Fibroblast of lung (primary cell): ENCODE measurements at regions not wholly inside any gene's neighbourhood (a gene's known extent, or its start where the extent isn't known, plus 50 kb on each side); places are given as distances from the start of the nearest gene placed in this dataset.

ENCODE experiments used
- DNase-seq, 2 donors: peaks; one replicate each; pipeline versions ENCODE4 v3.0.0 to v3.0.0-alpha.2; 2010; ENCODE audit warnings: low read depth in 2 of 2
- H2AFZ ChIP-seq: 2 replicates; pipeline ENCODE4 v1.5.1; 2012; ENCODE audit warnings: low read length, control low read depth, inconsistent platforms
- H3K27ac ChIP-seq: 2 replicates; pipeline ENCODE4 v1.5.1; 2011; ENCODE audit warnings: low read length, control low read depth; ENCODE audit not compliant: insufficient read depth
- H3K27me3 ChIP-seq: 2 replicates; pipeline ENCODE4 v1.5.1; 2011; ENCODE audit warnings: mild to moderate bottlenecking, low read length; ENCODE audit not compliant: control insufficient read depth, insufficient read depth
- H3K36me3 ChIP-seq: 2 replicates; pipeline ENCODE4 v1.5.1; 2011; ENCODE audit warnings: low read length; ENCODE audit not compliant: control insufficient read depth, insufficient read depth
- H3K4me1 ChIP-seq: 2 replicates; pipeline ENCODE4 v1.5.1; 2011; ENCODE audit warnings: low read length; ENCODE audit not compliant: control insufficient read depth, insufficient read depth; ENCODE audit errors: extremely low read depth
- H3K4me2 ChIP-seq: 2 replicates; pipeline ENCODE4 v1.5.1; 2011; ENCODE audit warnings: low read length, control low read depth; ENCODE audit not compliant: insufficient read depth; ENCODE audit errors: extremely low read depth
- H3K4me3 ChIP-seq, 4 experiments: fragments of 200-600 bp in 1 of 4; sonication (generic) in 1 of 4; replicated peaks in 1 of 4; 2 replicates each; pipeline ENCODE4 v1.5.1; 2011 to 2016; ENCODE audit warnings: low read length in 4 of 4, low read depth in 3 of 4, mild to moderate bottlenecking in 3 of 4, control low read depth in 2 of 4, inconsistent platforms in 1 of 4, mixed read lengths in 1 of 4; ENCODE audit not compliant: insufficient read depth in 1 of 4; ENCODE audit errors: control extremely low read depth in 1 of 4
- H3K79me2 ChIP-seq: 2 replicates; pipeline ENCODE4 v1.5.1; 2012; ENCODE audit warnings: mild to moderate bottlenecking, low read length, inconsistent platforms; ENCODE audit not compliant: control insufficient read depth, insufficient read depth
- H3K9ac ChIP-seq: 2 replicates; pipeline ENCODE4 v1.5.1; 2011; ENCODE audit warnings: mild to moderate bottlenecking, low read length, control low read depth; ENCODE audit not compliant: insufficient read depth
- H3K9me3 ChIP-seq: 2 replicates; pipeline ENCODE4 v1.5.1; 2012; ENCODE audit warnings: low read depth, low read length; ENCODE audit not compliant: control insufficient read depth, insufficient read depth
- H4K20me1 ChIP-seq: 2 replicates; pipeline ENCODE4 v1.5.1; 2011; ENCODE audit warnings: low read length; ENCODE audit not compliant: control insufficient read depth, insufficient read depth; ENCODE audit errors: extremely low read depth
- EZH2 ChIP-seq: IDR thresholded peaks from 2 replicates; pipeline ENCODE4 v1.5.1; 2012; ENCODE audit warnings: low read length, control low read depth, mild to moderate bottlenecking; ENCODE audit errors: missing control alignments
- TF ChIP-seq, protein P1 (sequence below), 2 donors: IDR thresholded peaks in 1 of 2; conservative IDR thresholded peaks in 1 of 2; 1 replicate in 1 of 2; 2 replicates in 1 of 2; pipeline ENCODE4 v1.5.1; 2011 to 2012; ENCODE audit warnings: low read length in 2 of 2, control low read depth in 1 of 2, inconsistent platforms in 1 of 2, low read depth in 1 of 2, mild to moderate bottlenecking in 1 of 2

DNA sequence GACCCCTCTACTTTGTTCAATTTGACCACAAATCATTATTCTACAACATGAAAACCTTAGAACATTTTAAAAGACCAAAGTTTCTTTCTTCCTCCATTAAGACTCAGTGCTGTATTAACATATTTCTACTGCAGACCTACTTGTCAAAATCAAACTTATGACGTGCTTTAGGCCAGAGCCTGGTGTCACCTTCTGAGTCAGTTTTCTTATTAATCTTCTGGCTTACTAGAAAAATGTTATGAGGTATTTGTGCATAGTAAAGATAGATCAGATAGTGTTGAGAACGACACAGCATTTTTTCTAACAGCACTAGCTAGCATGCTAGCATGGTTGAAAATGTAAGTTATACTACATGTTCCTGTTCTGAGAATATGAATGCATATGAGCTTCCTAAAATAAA is 333.6 kb upstream of the FAM241A start:
- H3K27ac ChIP-seq, result no peak overlapping the region
- no peak overlapping the region for H3K4me3 ChIP-seq
- no peak for DNase-seq
- H3K4me1 ChIP-seq, result no peaks in the 10 kb centered on the region
- no peaks in the 10 kb centered on the region for H4K20me1 ChIP-seq
- H3K27me3 ChIP-seq, result no peaks in the 10 kb centered on the region
- H3K4me2 ChIP-seq, result no peak overlapping the region
- H3K79me2 ChIP-seq, result no peaks in the 10 kb centered on the region
- H3K36me3 ChIP-seq, result no peaks in the 10 kb centered on the region
- H3K9me3 ChIP-seq, result no peaks in the 10 kb centered on the region
- H3K9ac ChIP-seq, result no peak overlapping the region
- no peak overlapping the region for H2AFZ ChIP-seq
- TF ChIP-seq EZH2, result no peak
- TF ChIP-seq, protein P1, sequence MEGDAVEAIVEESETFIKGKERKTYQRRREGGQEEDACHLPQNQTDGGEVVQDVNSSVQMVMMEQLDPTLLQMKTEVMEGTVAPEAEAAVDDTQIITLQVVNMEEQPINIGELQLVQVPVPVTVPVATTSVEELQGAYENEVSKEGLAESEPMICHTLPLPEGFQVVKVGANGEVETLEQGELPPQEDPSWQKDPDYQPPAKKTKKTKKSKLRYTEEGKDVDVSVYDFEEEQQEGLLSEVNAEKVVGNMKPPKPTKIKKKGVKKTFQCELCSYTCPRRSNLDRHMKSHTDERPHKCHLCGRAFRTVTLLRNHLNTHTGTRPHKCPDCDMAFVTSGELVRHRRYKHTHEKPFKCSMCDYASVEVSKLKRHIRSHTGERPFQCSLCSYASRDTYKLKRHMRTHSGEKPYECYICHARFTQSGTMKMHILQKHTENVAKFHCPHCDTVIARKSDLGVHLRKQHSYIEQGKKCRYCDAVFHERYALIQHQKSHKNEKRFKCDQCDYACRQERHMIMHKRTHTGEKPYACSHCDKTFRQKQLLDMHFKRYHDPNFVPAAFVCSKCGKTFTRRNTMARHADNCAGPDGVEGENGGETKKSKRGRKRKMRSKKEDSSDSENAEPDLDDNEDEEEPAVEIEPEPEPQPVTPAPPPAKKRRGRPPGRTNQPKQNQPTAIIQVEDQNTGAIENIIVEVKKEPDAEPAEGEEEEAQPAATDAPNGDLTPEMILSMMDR (conservative IDR thresholded peaks at IDR 0.05 in 1 of 2, IDR thresholded peaks at IDR 0.05 in 1 of 2; ENCODE audit: low read depth in 1 of 2, low read length in 2 of 2), result no peak

DNA sequence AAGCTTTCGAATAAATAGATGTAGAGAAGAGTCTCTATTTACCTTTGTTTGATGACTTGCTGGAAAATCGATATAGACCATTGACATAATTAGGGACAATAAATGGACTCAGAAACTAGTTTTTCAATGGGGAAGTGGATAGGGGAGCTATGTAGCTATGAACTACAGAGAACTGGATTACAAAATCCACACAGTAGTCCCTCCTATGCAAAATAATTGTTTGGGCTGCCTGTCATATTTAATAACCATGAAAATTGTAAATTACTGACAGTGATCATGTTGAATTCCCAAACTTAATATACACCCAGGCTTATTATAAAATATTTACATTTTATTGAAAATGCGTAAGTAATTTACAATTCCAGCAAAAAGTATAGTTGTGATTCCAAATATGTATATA is 333.1 kb upstream of the FAM241A start:
- Histone ChIP-seq H3K79me2 (no peaks in the 10 kb centered on the region), H3K27me3 (no peaks in the 10 kb centered on the region), H4K20me1 (no peaks in the 10 kb centered on the region), H3K4me3 (no peak overlapping the region), H2AFZ (no peak overlapping the region), H3K4me1 (no peaks in the 10 kb centered on the region), H3K27ac (no peak overlapping the region), H3K4me2 (no peak overlapping the region), H3K9ac (no peak overlapping the region), H3K36me3 (no peaks in the 10 kb centered on the region), H3K9me3 (no peaks in the 10 kb centered on the region)
- no peak for DNase-seq
- no peak for TF ChIP-seq EZH2
- TF ChIP-seq, protein P1 (conservative IDR thresholded peaks at IDR 0.05 in 1 of 2, IDR thresholded peaks at IDR 0.05 in 1 of 2; ENCODE audit: low read depth in 1 of 2, low read length in 2 of 2), result no peak

DNA sequence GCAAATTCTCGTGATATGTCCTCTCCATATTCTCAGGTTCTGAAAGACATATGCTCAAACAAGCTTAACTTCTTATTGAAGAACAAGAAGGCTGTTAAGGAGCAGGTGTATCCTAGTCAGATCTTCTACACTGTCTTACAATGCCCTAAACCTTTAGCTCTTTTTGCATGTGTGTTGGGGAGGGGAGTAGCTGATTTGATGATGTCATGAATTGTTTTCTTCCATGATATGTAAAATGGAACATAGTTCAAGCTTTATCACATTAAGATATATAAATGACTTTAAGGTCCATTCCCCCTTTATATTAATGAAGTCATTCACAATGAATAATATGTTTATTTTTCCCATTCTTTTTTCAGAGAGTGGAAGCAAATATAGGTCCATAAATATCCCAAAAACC is 332.5 kb upstream of the FAM241A start:
- no peak overlapping the region for H3K9ac ChIP-seq
- H3K27me3 ChIP-seq, result no peaks in the 10 kb centered on the region
- no peaks in the 10 kb centered on the region for H3K79me2 ChIP-seq
- H3K9me3 ChIP-seq, result no peaks in the 10 kb centered on the region
- no peak overlapping the region for H3K27ac ChIP-seq
- no peaks in the 10 kb centered on the region for H3K36me3 ChIP-seq
- H2AFZ ChIP-seq, result no peak overlapping the region
- H3K4me3 ChIP-seq, result no peak overlapping the region
- H3K4me2 ChIP-seq, result no peak overlapping the region
- H3K4me1 ChIP-seq, result no peaks in the 10 kb centered on the region
- H4K20me1 ChIP-seq, result no peaks in the 10 kb centered on the region
- no peak for TF ChIP-seq EZH2
- TF ChIP-seq, protein P1 (conservative IDR thresholded peaks at IDR 0.05 in 1 of 2, IDR thresholded peaks at IDR 0.05 in 1 of 2; ENCODE audit: low read depth in 1 of 2, low read length in 2 of 2), result no peak
- DNase-seq, result no peak
